Thymus (tissue), 11 donors: ENCODE measurements at regions not wholly inside any gene's neighbourhood (a gene's known extent, or its start where the extent isn't known, plus 50 kb on each side); places are given as distances from the start of the nearest gene placed in this dataset.
"Not testable (repeated sequence)": the region's sequence is repeated elsewhere in the genome, so short reads cannot be mapped to it uniquely, and the experiment has no call there.

Experiments
- DNase-seq, 9 donors: peaks; one replicate each; pipeline ENCODE4 v3.0.0-alpha.2; 2013; ENCODE audit warnings: low spot score in 9 of 9, low read depth in 6 of 9, missing footprints in 1 of 9
- H3K27ac ChIP-seq, 2 donors: one replicate each; pipeline ENCODE4 v1.5.1; 2013; ENCODE audit warnings: control low read depth in 1 of 2, low read depth in 1 of 2, low read length in 1 of 2, mild to moderate bottlenecking in 1 of 2, moderate library complexity in 1 of 2
- H3K27me3 ChIP-seq, 2 donors: one replicate each; pipeline ENCODE4 v1.5.1; 2013; ENCODE audit warnings: low read length in 1 of 2; ENCODE audit not compliant: control insufficient read depth in 2 of 2, insufficient read depth in 1 of 2
- H3K36me3 ChIP-seq, 2 donors: one replicate each; pipeline ENCODE4 v1.5.1; 2013; ENCODE audit warnings: low read length in 1 of 2, mild to moderate bottlenecking in 1 of 2, moderate library complexity in 1 of 2; ENCODE audit not compliant: control insufficient read depth in 2 of 2, insufficient read depth in 2 of 2
- H3K4me1 ChIP-seq, 2 donors: one replicate each; pipeline ENCODE4 v1.5.1; 2013; ENCODE audit warnings: low read length in 2 of 2; ENCODE audit not compliant: control insufficient read depth in 2 of 2, insufficient read depth in 2 of 2
- H3K4me3 ChIP-seq, 2 donors: one replicate each; pipeline ENCODE4 v1.5.1; 2013; ENCODE audit warnings: low read length in 2 of 2, control low read depth in 1 of 2, mild to moderate bottlenecking in 1 of 2
- H3K9me3 ChIP-seq, 2 donors: one replicate each; pipeline ENCODE4 v1.5.1; 2013; ENCODE audit warnings: low read length in 1 of 2, mild to moderate bottlenecking in 1 of 2; ENCODE audit not compliant: control insufficient read depth in 2 of 2, insufficient read depth in 1 of 2
- WGBS: extraction: QIAGEN DNeasy Blood & Tissue Kit; methylation state at CpG from one replicate; pipeline ENCODE4 v1.1.7; 2013; 5-methylcytosine and 5-hydroxymethylcytosine counted together
- donor health status: healthy.

GRCh38 chr12:75684678-75685616 is 173.5 kb upstream of the KRR1 start:
- no peak for DNase-seq
- 95% methylated on average over 5 of the region's 5 CpGs for WGBS
- Histone ChIP-seq H3K4me3 (no peak overlapping the region), H3K4me1 (no peaks in the 10 kb centered on the region), H3K27ac (no peak overlapping the region), H3K36me3 (no peaks in the 10 kb centered on the region), H3K9me3 (no peaks in the 10 kb centered on the region), H3K27me3 (no peaks in the 10 kb centered on the region)

- WGBS, result 92% methylated on average over 4 of the region's 4 CpGs
- H3K36me3 ChIP-seq, DNase-seq: not testable (repeated sequence)
These were observed 172.7 kb upstream of the KRR1 start for GRCh38 chr12:75683995-75684586.

GRCh38 chr12:75683220-75683619 is 171.8 kb upstream of the KRR1 start:
- whole genome bisulfite sequencing, result 94% methylated on average over 2 of the region's 2 CpGs
- no peaks in the 10 kb centered on the region for H3K4me1 ChIP-seq
- no peaks in the 10 kb centered on the region for H3K36me3 ChIP-seq
- no peak overlapping the region for H3K4me3 ChIP-seq
- H3K9me3 ChIP-seq, result no peaks in the 10 kb centered on the region
- H3K27ac ChIP-seq, result no peak overlapping the region
- DNase-seq, result no peak
- no peaks in the 10 kb centered on the region for H3K27me3 ChIP-seq

More at GRCh38 chr12:75683995-75684586, 172.7 kb upstream of the KRR1 start:
- H3K4me1 ChIP-seq, H3K27me3 ChIP-seq, H3K27ac ChIP-seq, H3K4me3 ChIP-seq, H3K9me3 ChIP-seq: not testable (repeated sequence)

- Histone ChIP-seq H3K4me3 (no peak overlapping the region), H3K27me3 (no peaks in the 10 kb centered on the region), H3K9me3 (no peaks in the 10 kb centered on the region), H3K4me1 (no peaks in the 10 kb centered on the region), H3K36me3 (no peaks in the 10 kb centered on the region), H3K27ac (no peak overlapping the region)
- WGBS, result 98% methylated on average over 5 of the region's 5 CpGs
- DNase-seq, result no peak
These were observed 166.1 kb upstream of the KRR1 start for GRCh38 chr12:75677522-75677921.

- 90% methylated on average over 2 of the region's 2 CpGs for WGBS
These were observed 163.0 kb upstream of the KRR1 start for GRCh38 chr12:75674393-75674792.

GRCh38 chr12:75672200-75672599 is 160.8 kb upstream of the KRR1 start:
- H3K27ac ChIP-seq, result no peak overlapping the region
- no peaks in the 10 kb centered on the region for H3K36me3 ChIP-seq
- H3K4me3 ChIP-seq, result no peak overlapping the region
- no peaks in the 10 kb centered on the region for H3K9me3 ChIP-seq
- DNase-seq, result peak in 1 of 9 donors; percentile 7
- H3K27me3 ChIP-seq, result no peaks in the 10 kb centered on the region
- H3K4me1 ChIP-seq, result no peaks in the 10 kb centered on the region

More at GRCh38 chr12:75674393-75674792, 163.0 kb upstream of the KRR1 start:
- Histone ChIP-seq H3K4me3 (no peak overlapping the region), H3K4me1 (no peaks in the 10 kb centered on the region), H3K9me3 (no peaks in the 10 kb centered on the region), H3K36me3 (no peaks in the 10 kb centered on the region), H3K27ac (no peak overlapping the region), H3K27me3 (no peaks in the 10 kb centered on the region)
- DNase-seq, result no peak

DNA sequence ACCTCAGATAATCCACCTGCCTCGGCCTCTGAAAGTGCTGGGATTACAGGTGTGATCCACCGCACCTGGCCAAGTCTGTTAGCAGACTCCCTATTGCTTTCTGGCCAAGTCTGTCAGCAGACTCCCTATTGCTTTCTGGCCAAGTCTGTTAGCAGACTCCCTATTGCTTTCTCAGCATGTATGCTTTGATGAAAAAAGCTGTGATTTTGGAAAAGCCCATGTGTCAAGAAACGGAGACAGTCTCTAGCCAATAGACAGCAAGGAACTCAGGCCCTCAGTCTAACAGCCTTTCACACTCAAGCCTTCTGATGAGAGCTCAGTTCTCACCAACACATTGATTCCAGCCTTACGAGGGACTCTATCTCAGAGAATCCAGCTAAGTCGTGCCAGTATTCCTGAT is 158.8 kb upstream of the KRR1 start:
- no peak for DNase-seq
- Histone ChIP-seq H3K4me1 (no peaks in the 10 kb centered on the region), H3K27me3 (no peaks in the 10 kb centered on the region), H3K36me3 (no peaks in the 10 kb centered on the region), H3K9me3 (no peaks in the 10 kb centered on the region), H3K27ac (no peak overlapping the region), H3K4me3 (no peak overlapping the region)
- WGBS, result 75% methylated on average over 5 of the region's 5 CpGs

GRCh38 chr12:75666939-75667334 is 155.5 kb upstream of the KRR1 start:
- no peak for DNase-seq
- Histone ChIP-seq H3K9me3 (no peaks in the 10 kb centered on the region), H3K27me3 (no peaks in the 10 kb centered on the region), H3K36me3 (no peaks in the 10 kb centered on the region), H3K4me1 (no peaks in the 10 kb centered on the region), H3K4me3 (no peak overlapping the region), H3K27ac (no peak overlapping the region)
- 90% methylated on average over 2 of the region's 2 CpGs for WGBS

GRCh38 chr12:75666126-75666938 is 154.9 kb upstream of the KRR1 start:
- Histone ChIP-seq H3K4me3 (no peak overlapping the region), H3K4me1 (no peaks in the 10 kb centered on the region), H3K27me3 (no peaks in the 10 kb centered on the region), H3K36me3 (no peaks in the 10 kb centered on the region), H3K27ac (no peak overlapping the region), H3K9me3 (no peaks in the 10 kb centered on the region)
- 88% methylated on average over 5 of the region's 5 CpGs for WGBS
- DNase-seq, result no peak
